Testis (tissue), 2 donors: ENCODE measurements at regions not wholly inside any gene's neighbourhood (a gene's known extent, or its start where the extent isn't known, plus 50 kb on each side); places are given as distances from the start of the nearest gene placed in this dataset.

Experiments used
- POLR2A ChIP-seq: fragments of 450-650 bp; IDR thresholded peaks from one replicate; pipeline ENCODE4 v1.6.1; 2017; ENCODE audit warnings: antibody characterized with exemption, mild to moderate bottlenecking, moderate library complexity
- TF ChIP-seq, protein P1 (sequence below), 3 experiments: fragments of 450-650 bp in 2 of 3; fragments of 200-600 bp in 1 of 3; sonication (generic) in 1 of 3; IDR thresholded peaks; one replicate each; pipeline ENCODE4 v1.5.1; 2016 to 2019; ENCODE audit warnings: antibody characterized with exemption in 3 of 3, mild to moderate bottlenecking in 2 of 3, moderate library complexity in 1 of 3

- no peak for TF ChIP-seq POLR2A
- TF ChIP-seq, protein P1, sequence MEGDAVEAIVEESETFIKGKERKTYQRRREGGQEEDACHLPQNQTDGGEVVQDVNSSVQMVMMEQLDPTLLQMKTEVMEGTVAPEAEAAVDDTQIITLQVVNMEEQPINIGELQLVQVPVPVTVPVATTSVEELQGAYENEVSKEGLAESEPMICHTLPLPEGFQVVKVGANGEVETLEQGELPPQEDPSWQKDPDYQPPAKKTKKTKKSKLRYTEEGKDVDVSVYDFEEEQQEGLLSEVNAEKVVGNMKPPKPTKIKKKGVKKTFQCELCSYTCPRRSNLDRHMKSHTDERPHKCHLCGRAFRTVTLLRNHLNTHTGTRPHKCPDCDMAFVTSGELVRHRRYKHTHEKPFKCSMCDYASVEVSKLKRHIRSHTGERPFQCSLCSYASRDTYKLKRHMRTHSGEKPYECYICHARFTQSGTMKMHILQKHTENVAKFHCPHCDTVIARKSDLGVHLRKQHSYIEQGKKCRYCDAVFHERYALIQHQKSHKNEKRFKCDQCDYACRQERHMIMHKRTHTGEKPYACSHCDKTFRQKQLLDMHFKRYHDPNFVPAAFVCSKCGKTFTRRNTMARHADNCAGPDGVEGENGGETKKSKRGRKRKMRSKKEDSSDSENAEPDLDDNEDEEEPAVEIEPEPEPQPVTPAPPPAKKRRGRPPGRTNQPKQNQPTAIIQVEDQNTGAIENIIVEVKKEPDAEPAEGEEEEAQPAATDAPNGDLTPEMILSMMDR (IDR thresholded peaks at IDR 0.05), result no peak
These were observed 108.4 kb downstream of the LSM3 start for GRCh38 chr3:14286887-14287500.
